ENCODE measurements at regions not wholly inside any gene's neighbourhood (a gene's known extent, or its start where the extent isn't known, plus 50 kb on each side); places are given as distances from the start of the nearest gene placed in this dataset.

GRCh38 chr1:90334137-90334536 lies 339.2 kb downstream of the ZNF326 start:
- Histone ChIP-seq H3K36me3 (ENCODE audit: low read length) (no peaks in the 10 kb centered on the region), H3F3A (ENCODE audit: insufficient read depth) (no peaks in the 10 kb centered on the region), H2AFZ (ENCODE audit: low read depth, low read length, severe bottlenecking) (no peak overlapping the region), H3K9me3 (ENCODE audit: insufficient read depth, low read length) (no peaks in the 10 kb centered on the region), H3K27me3 (ENCODE audit: low read length) (no peaks in the 10 kb centered on the region), H3K9ac (ENCODE audit: low read length) (no peak overlapping the region), H3K27ac (ENCODE audit: low read depth, low read length) (no peak overlapping the region), H3K4me3 (ENCODE audit: insufficient read depth, low read length, poor library complexity, severe bottlenecking) (no peak overlapping the region), H3K4me2 (ENCODE audit: low read depth, low read length, poor library complexity, severe bottlenecking) (no peak overlapping the region), H3K9me2 (replicated peaks; ENCODE audit: insufficient read depth, low read length) (no peaks in the 10 kb centered on the region), H3K79me2 (ENCODE audit: insufficient read depth, low read length) (no peaks in the 10 kb centered on the region), H4K20me1 (ENCODE audit: low read depth, low read length) (no peaks in the 10 kb centered on the region)
- TF ChIP-seq CTCF (IDR thresholded peaks at IDR 0.05; ENCODE audit: insufficient read depth, low read length, poor library complexity, severe bottlenecking) = no peak
- no peak for TF ChIP-seq EZH2phosphoT487 (conservative IDR thresholded peaks at IDR 0.05; ENCODE audit: low read length)

GRCh38 chr1:90325168-90325567 lies 330.3 kb downstream of the ZNF326 start:
- H3K27ac ChIP-seq (ENCODE audit: low read depth, low read length) = no peak overlapping the region
- H4K20me1 ChIP-seq (ENCODE audit: low read depth, low read length) = no peaks in the 10 kb centered on the region
- H3K79me2 ChIP-seq (ENCODE audit: insufficient read depth, low read length) = no peaks in the 10 kb centered on the region
- no peak overlapping the region for H3K9ac ChIP-seq (ENCODE audit: low read length)
- H3K9me3 ChIP-seq (ENCODE audit: insufficient read depth, low read length) = no peaks in the 10 kb centered on the region
- no peaks in the 10 kb centered on the region for H3K9me2 ChIP-seq (replicated peaks; ENCODE audit: insufficient read depth, low read length)
- H3F3A ChIP-seq (ENCODE audit: insufficient read depth) = no peaks in the 10 kb centered on the region
- no peaks in the 10 kb centered on the region for H3K36me3 ChIP-seq (ENCODE audit: low read length)
- no peaks in the 10 kb centered on the region for H3K27me3 ChIP-seq (ENCODE audit: low read length)
- no peak overlapping the region for H3K4me3 ChIP-seq (ENCODE audit: insufficient read depth, low read length, poor library complexity, severe bottlenecking)
- TF ChIP-seq CTCF (IDR thresholded peaks at IDR 0.05; ENCODE audit: insufficient read depth, low read length, poor library complexity, severe bottlenecking) (no peak), EZH2phosphoT487 (conservative IDR thresholded peaks at IDR 0.05; ENCODE audit: low read length) (no peak)
- no peak overlapping the region for H2AFZ ChIP-seq (ENCODE audit: low read depth, low read length, severe bottlenecking)
- H3K4me2 ChIP-seq (ENCODE audit: low read depth, low read length, poor library complexity, severe bottlenecking) = no peak overlapping the region

GRCh38 chr1:90322186-90322585 lies 327.3 kb downstream of the ZNF326 start:
- H3F3A ChIP-seq (ENCODE audit: insufficient read depth) = no peaks in the 10 kb centered on the region
- TF ChIP-seq EZH2phosphoT487 (conservative IDR thresholded peaks at IDR 0.05; ENCODE audit: low read length) = no peak
- no peak for TF ChIP-seq CTCF (IDR thresholded peaks at IDR 0.05; ENCODE audit: insufficient read depth, low read length, poor library complexity, severe bottlenecking)

More at GRCh38 chr1:90322186-90322585, 327.3 kb downstream of the ZNF326 start:
- no peaks in the 10 kb centered on the region for H4K20me1 ChIP-seq (ENCODE audit: low read depth, low read length)
- H3K27me3 ChIP-seq (ENCODE audit: low read length) = no peaks in the 10 kb centered on the region
- no peak overlapping the region for H2AFZ ChIP-seq (ENCODE audit: low read depth, low read length, severe bottlenecking)
- H3K79me2 ChIP-seq (ENCODE audit: insufficient read depth, low read length) = no peaks in the 10 kb centered on the region
- H3K36me3 ChIP-seq (ENCODE audit: low read length) = no peaks in the 10 kb centered on the region
- H3K9me2 ChIP-seq (replicated peaks; ENCODE audit: insufficient read depth, low read length) = no peaks in the 10 kb centered on the region
- H3K4me3 ChIP-seq (ENCODE audit: insufficient read depth, low read length, poor library complexity, severe bottlenecking) = no peak overlapping the region
- H3K9me3 ChIP-seq (ENCODE audit: insufficient read depth, low read length) = no peaks in the 10 kb centered on the region
- no peak overlapping the region for H3K4me2 ChIP-seq (ENCODE audit: low read depth, low read length, poor library complexity, severe bottlenecking)
- no peak overlapping the region for H3K9ac ChIP-seq (ENCODE audit: low read length)
- no peak overlapping the region for H3K27ac ChIP-seq (ENCODE audit: low read depth, low read length)

Measured in SU-DHL-6 (cell line).